H7 (cell line): ENCODE measurements at regions not wholly inside any gene's neighbourhood (a gene's known extent, or its start where the extent isn't known, plus 50 kb on each side); places are given as distances from the start of the nearest gene placed in this dataset.
"Not testable (repeated sequence)": the region's sequence is repeated elsewhere in the genome, so short reads cannot be mapped to it uniquely, and the experiment has no call there.

Source experiments
- DNase-seq: peaks from one replicate; pipeline ENCODE4 v3.0.0; 2012
- H3K27me3 ChIP-seq: 2 replicates; pipeline ENCODE4 v1.6.0; 2011; ENCODE audit warnings: mild to moderate bottlenecking, low read length; ENCODE audit not compliant: control insufficient read depth, insufficient read depth
- H3K36me3 ChIP-seq: replicated peaks from 2 replicates; pipeline ENCODE4 v1.5.1; 2011; ENCODE audit warnings: low read length; ENCODE audit not compliant: control insufficient read depth, insufficient read depth
- H3K4me3 ChIP-seq: 2 replicates; pipeline ENCODE4 v1.5.1; 2011; ENCODE audit warnings: low read depth, mild to moderate bottlenecking, control low read depth, low read length, moderate library complexity; ENCODE audit not compliant: insufficient read depth

GRCh38 chr3:182148360-182148759 lies 436.6 kb downstream of the SOX2 start:
- Histone ChIP-seq H3K27me3 (no peaks in the 10 kb centered on the region), H3K4me3 (no peak overlapping the region)
- no peak for DNase-seq

GRCh38 chr3:182149594-182149993 lies 437.9 kb downstream of the SOX2 start:
- DNase-seq: no peak
- H3K36me3 ChIP-seq: no peaks in the 10 kb centered on the region
- no peaks in the 10 kb centered on the region for H3K27me3 ChIP-seq
- H3K4me3 ChIP-seq: no peak overlapping the region

More at GRCh38 chr3:182148360-182148759, 436.6 kb downstream of the SOX2 start:
- H3K36me3 ChIP-seq: no peaks in the 10 kb centered on the region

GRCh38 chr3:182156326-182156725 lies 444.6 kb downstream of the SOX2 start:
- not testable (repeated sequence) for H3K4me3 ChIP-seq, H3K36me3 ChIP-seq, H3K27me3 ChIP-seq, DNase-seq

- H3K36me3 ChIP-seq: no peaks in the 10 kb centered on the region
- no peaks in the 10 kb centered on the region for H3K27me3 ChIP-seq
- DNase-seq: no peak
- no peak overlapping the region for H3K4me3 ChIP-seq
These were observed 453.5 kb downstream of the SOX2 start for GRCh38 chr3:182165234-182165633.

- Histone ChIP-seq H3K4me3 (no peak overlapping the region), H3K36me3 (no peaks in the 10 kb centered on the region), H3K27me3 (no peaks in the 10 kb centered on the region)
- DNase-seq: no peak
These were observed 460.8 kb downstream of the SOX2 start for GRCh38 chr3:182172534-182172933.

- Histone ChIP-seq H3K27me3 (no peaks in the 10 kb centered on the region), H3K36me3 (no peaks in the 10 kb centered on the region), H3K4me3 (no peak overlapping the region)
- no peak for DNase-seq
These were observed 466.9 kb downstream of the SOX2 start for GRCh38 chr3:182178488-182179200.

GRCh38 chr3:182179631-182180030 lies 467.9 kb downstream of the SOX2 start:
- Histone ChIP-seq H3K4me3 (no peak overlapping the region), H3K27me3 (no peaks in the 10 kb centered on the region), H3K36me3 (no peaks in the 10 kb centered on the region)
- no peak for DNase-seq

- DNase-seq: no peak
- Histone ChIP-seq H3K4me3 (no peak overlapping the region), H3K36me3 (no peaks in the 10 kb centered on the region)
These were observed 469.1 kb downstream of the SOX2 start for GRCh38 chr3:182180654-182181385.

GRCh38 chr3:182182531-182182968 lies 470.8 kb downstream of the SOX2 start:
- no peak overlapping the region for H3K4me3 ChIP-seq
- DNase-seq: no peak
- no peaks in the 10 kb centered on the region for H3K27me3 ChIP-seq
- no peaks in the 10 kb centered on the region for H3K36me3 ChIP-seq

More at GRCh38 chr3:182180654-182181385, 469.1 kb downstream of the SOX2 start:
- no peaks in the 10 kb centered on the region for H3K27me3 ChIP-seq

GRCh38 chr3:182183716-182184430 lies 472.1 kb downstream of the SOX2 start:
- Histone ChIP-seq H3K27me3 (no peaks in the 10 kb centered on the region), H3K36me3 (no peaks in the 10 kb centered on the region), H3K4me3 (no peak overlapping the region)
- no peak for DNase-seq

GRCh38 chr3:182185313-182185712 lies 473.6 kb downstream of the SOX2 start:
- no peak overlapping the region for H3K4me3 ChIP-seq
- no peaks in the 10 kb centered on the region for H3K27me3 ChIP-seq
- no peaks in the 10 kb centered on the region for H3K36me3 ChIP-seq
- DNase-seq: no peak

- DNase-seq: no peak
- Histone ChIP-seq H3K36me3 (no peaks in the 10 kb centered on the region), H3K4me3 (no peak overlapping the region), H3K27me3 (no peaks in the 10 kb centered on the region)
These were observed 478.3 kb downstream of the SOX2 start for GRCh38 chr3:182190056-182190455.

- Histone ChIP-seq H3K36me3 (no peaks in the 10 kb centered on the region), H3K4me3 (no peak overlapping the region), H3K27me3 (no peaks in the 10 kb centered on the region)
- no peak for DNase-seq
These were observed 486.6 kb downstream of the SOX2 start for GRCh38 chr3:182198345-182198744.

GRCh38 chr3:182201456-182202168 lies 489.9 kb downstream of the SOX2 start:
- H3K36me3 ChIP-seq: no peaks in the 10 kb centered on the region
- no peak overlapping the region for H3K4me3 ChIP-seq
- no peak for DNase-seq

More at GRCh38 chr3:182201456-182202168, 489.9 kb downstream of the SOX2 start:
- H3K27me3 ChIP-seq: no peaks in the 10 kb centered on the region
